Inferior parietal cortex (tissue), 1 donor: ENCODE measurements at regions not wholly inside any gene's neighbourhood (a gene's known extent, or its start where the extent isn't known, plus 50 kb on each side); places are given as distances from the start of the nearest gene placed in this dataset.

Source experiments
- DNase-seq: peaks from one replicate; pipeline ENCODE4 v3.0.0-alpha.2; 2016; ENCODE audit errors: extremely low spot score

DNA sequence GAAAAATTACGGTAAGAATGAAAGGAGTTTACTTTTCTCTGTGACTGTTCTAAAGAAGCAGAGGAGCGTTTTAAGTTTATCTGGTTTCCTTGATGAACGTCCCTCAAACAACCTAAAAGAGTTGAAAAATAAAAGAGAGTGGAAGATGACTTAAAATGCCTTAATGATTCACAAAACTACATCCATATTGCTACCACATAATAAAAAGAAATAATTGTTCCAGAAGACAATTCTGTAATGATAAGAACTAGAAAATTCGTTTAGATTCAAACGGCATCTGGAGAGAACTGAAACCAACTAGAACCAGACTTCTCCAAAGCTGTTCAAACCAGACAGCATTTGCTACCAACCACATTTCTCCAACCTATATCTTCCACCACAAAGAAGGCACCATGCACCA lies 68.1 kb downstream of the TEKT4 start:
- no peak for DNase-seq

- DNase-seq = no peak
These were observed 76.1 kb downstream of the TEKT4 start for GRCh38 chr2:94947097-94948016.

- DNase-seq = no peak
These were observed 69.8 kb upstream of the MAL start for GRCh38 chr2:94955702-94956101.

GRCh38 chr2:94956797-94957391 lies 68.6 kb upstream of the MAL start:
- DNase-seq = peak; percentile 70

GRCh38 chr2:94958245-94958644 lies 67.3 kb upstream of the MAL start:
- DNase-seq = no peak

DNA sequence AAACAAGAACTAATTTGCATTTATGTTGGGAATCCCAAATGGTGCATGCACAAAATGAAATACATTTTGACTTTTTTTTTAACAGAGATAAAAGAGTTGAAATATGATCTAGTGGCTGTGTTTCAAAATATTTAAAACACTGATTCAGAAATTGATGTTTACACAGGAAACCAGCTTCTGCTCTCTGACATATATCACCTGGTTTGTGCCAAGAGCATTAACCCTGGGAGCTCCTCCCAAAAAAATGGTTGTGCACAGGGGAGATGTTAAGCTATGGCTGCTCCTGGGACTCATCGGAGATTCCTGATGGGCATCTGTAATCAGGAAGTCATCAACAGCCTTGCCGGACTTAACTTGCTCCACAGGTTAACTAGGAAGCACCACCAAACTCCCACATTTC lies 65.2 kb upstream of the MAL start:
- no peak for DNase-seq

DNA sequence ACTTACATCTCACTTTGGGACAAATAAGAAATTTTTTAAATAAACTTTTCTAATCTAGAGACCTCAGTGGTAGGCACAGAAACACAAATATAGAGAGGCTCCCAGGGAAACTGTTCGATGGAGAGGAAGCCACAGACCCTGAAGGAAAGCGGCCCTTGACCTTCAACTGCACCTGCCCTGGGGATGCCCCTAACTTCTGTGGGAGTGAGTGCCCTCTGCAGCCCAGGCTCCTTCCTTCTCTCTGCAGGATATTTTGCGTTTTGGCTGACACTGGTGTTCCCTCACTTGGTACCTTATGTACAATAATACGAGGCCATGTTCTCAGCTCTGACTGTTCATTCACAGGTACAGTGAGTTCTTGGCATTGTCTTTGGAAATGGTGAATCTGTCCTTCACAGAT lies 64.8 kb upstream of the MAL start:
- no peak for DNase-seq

DNA sequence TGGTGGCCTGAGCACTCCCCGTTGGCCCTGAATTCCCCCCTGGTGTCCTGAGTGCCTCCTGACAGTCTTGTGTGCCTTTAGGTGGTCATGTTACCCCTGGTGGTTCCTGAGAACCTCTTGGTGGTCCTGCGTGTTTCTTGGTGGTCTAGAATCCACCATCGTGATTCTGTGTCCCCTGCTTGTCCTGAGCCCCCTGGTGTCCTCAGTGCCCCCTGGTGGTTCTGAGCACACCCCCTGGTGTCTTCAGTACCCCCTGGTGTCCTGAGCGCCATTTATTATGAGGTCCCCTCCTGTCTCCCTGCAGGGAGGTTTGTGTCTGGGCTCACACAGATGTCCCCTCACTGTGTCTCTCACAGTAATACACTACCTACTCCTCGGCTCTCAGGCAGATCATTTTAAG lies 61.3 kb upstream of the MAL start:
- no peak for DNase-seq

- DNase-seq = no peak
These were observed 58.8 kb upstream of the MAL start for GRCh38 chr2:94966689-94967088.

- no peak for DNase-seq
These were observed 55.2 kb upstream of the MAL start for GRCh38 chr2:94970353-94970752.
